ENCODE measurements at regions not wholly inside any gene's neighbourhood (a gene's known extent, or its start where the extent isn't known, plus 50 kb on each side); places are given as distances from the start of the nearest gene placed in this dataset.

GRCh38 chr2:239484571-239485355 is 83.9 kb upstream of the HDAC4 start:
- Mint-ChIP-seq H3K27me3 (peaks cover 9 to 22% of the 10 kb centered on the region in 2 donors), H3K9me3 (no peaks in the 10 kb centered on the region), H3K4me1 (no peaks in the 10 kb centered on the region), H3K27ac (peak overlapping the region in 2 of 8 donors; percentile 17 to 36), H3K36me3 (no peaks in the 10 kb centered on the region), H3K4me3 (no peak overlapping the region)
- no peaks in the 10 kb centered on the region for H3K4me1 ChIP-seq (ENCODE audit: insufficient read depth, low read length)
- no peak overlapping the region for H3K4me3 ChIP-seq (ENCODE audit: low read length)
- no peaks in the 10 kb centered on the region for H3K36me3 ChIP-seq (ENCODE audit: insufficient read depth, low read length)
- H3K9me3 ChIP-seq (ENCODE audit: low read length) = no peaks in the 10 kb centered on the region
- no peak for DNase-seq
- no peaks in the 10 kb centered on the region for H3K27me3 ChIP-seq (ENCODE audit: insufficient read depth, low read length, poor library complexity, severe bottlenecking)
- ChIA-PET POLR2A (no interaction called here), CTCF (interaction anchor here (0.5 kb wide), 1 partner anchor 379 kb away, joined by 4 read pairs; no protein-coding TSS in a partner anchor)
- H3K27ac ChIP-seq (ENCODE audit: low read depth, low read length) = no peak overlapping the region

GRCh38 chr2:239482778-239483712 is 82.2 kb upstream of the HDAC4 start:
- no peaks in the 10 kb centered on the region for H3K27me3 ChIP-seq (ENCODE audit: insufficient read depth, low read length, poor library complexity, severe bottlenecking)
- H3K27ac ChIP-seq (ENCODE audit: low read depth, low read length) = no peak overlapping the region
- H3K4me1 Mint-ChIP-seq = no peaks in the 10 kb centered on the region
- no peaks in the 10 kb centered on the region for H3K9me3 Mint-ChIP-seq
- ChIA-PET POLR2A (no interaction called here), CTCF (no interaction called here)
- no peak overlapping the region for H3K27ac Mint-ChIP-seq
- H3K4me1 ChIP-seq (ENCODE audit: insufficient read depth, low read length) = no peaks in the 10 kb centered on the region
- no peak overlapping the region for H3K4me3 ChIP-seq (ENCODE audit: low read length)
- H3K9me3 ChIP-seq (ENCODE audit: low read length) = no peaks in the 10 kb centered on the region
- H3K27me3 Mint-ChIP-seq = peaks cover 4 to 15% of the 10 kb centered on the region in 2 donors
- H3K36me3 Mint-ChIP-seq = no peaks in the 10 kb centered on the region
- no peaks in the 10 kb centered on the region for H3K36me3 ChIP-seq (ENCODE audit: insufficient read depth, low read length)
- no peak for DNase-seq
- H3K4me3 Mint-ChIP-seq = no peak overlapping the region

- Histone ChIP-seq H3K9me3 (ENCODE audit: low read length) (no peaks in the 10 kb centered on the region), H3K27ac (ENCODE audit: low read depth, low read length) (no peak overlapping the region), H3K4me1 (ENCODE audit: insufficient read depth, low read length) (no peaks in the 10 kb centered on the region), H3K4me3 (ENCODE audit: low read length) (no peak overlapping the region), H3K27me3 (ENCODE audit: insufficient read depth, low read length, poor library complexity, severe bottlenecking) (no peaks in the 10 kb centered on the region), H3K36me3 (ENCODE audit: insufficient read depth, low read length) (no peaks in the 10 kb centered on the region)
- ChIA-PET POLR2A (no interaction called here), CTCF (no interaction called here)
- Mint-ChIP-seq H3K9me3 (no peaks in the 10 kb centered on the region), H3K4me3 (no peak overlapping the region), H3K27ac (no peak overlapping the region), H3K4me1 (no peaks in the 10 kb centered on the region), H3K27me3 (peaks cover 2 to 10% of the 10 kb centered on the region in 2 donors), H3K36me3 (no peaks in the 10 kb centered on the region)
- no peak for DNase-seq
These were observed 78.7 kb upstream of the HDAC4 start for GRCh38 chr2:239479471-239479870.

- no peak overlapping the region for H3K27ac Mint-ChIP-seq
- H3K36me3 Mint-ChIP-seq = no peaks in the 10 kb centered on the region
- no peaks in the 10 kb centered on the region for H3K27me3 ChIP-seq (ENCODE audit: insufficient read depth, low read length, poor library complexity, severe bottlenecking)
- peak in 1 of 5 donors; percentile 37 for DNase-seq
- H3K27me3 Mint-ChIP-seq = peaks cover 1 to 6% of the 10 kb centered on the region in 2 donors
- ChIA-PET POLR2A (no interaction called here), CTCF (no interaction called here)
- no peak overlapping the region for H3K4me3 Mint-ChIP-seq
- H3K9me3 ChIP-seq (ENCODE audit: low read length) = no peaks in the 10 kb centered on the region
- H3K9me3 Mint-ChIP-seq = no peaks in the 10 kb centered on the region
- no peak overlapping the region for H3K4me3 ChIP-seq (ENCODE audit: low read length)
- H3K27ac ChIP-seq (ENCODE audit: low read depth, low read length) = no peak overlapping the region
- H3K4me1 ChIP-seq (ENCODE audit: insufficient read depth, low read length) = no peaks in the 10 kb centered on the region
- H3K36me3 ChIP-seq (ENCODE audit: insufficient read depth, low read length) = no peaks in the 10 kb centered on the region
- no peaks in the 10 kb centered on the region for H3K4me1 Mint-ChIP-seq
These were observed 76.8 kb upstream of the HDAC4 start for GRCh38 chr2:239477591-239477990.

- Histone ChIP-seq H3K4me3 (ENCODE audit: low read length) (no peak overlapping the region), H3K27me3 (ENCODE audit: insufficient read depth, low read length, poor library complexity, severe bottlenecking) (no peaks in the 10 kb centered on the region), H3K27ac (ENCODE audit: low read depth, low read length) (no peak overlapping the region), H3K9me3 (ENCODE audit: low read length) (no peaks in the 10 kb centered on the region), H3K36me3 (ENCODE audit: insufficient read depth, low read length) (no peaks in the 10 kb centered on the region), H3K4me1 (ENCODE audit: insufficient read depth, low read length) (no peaks in the 10 kb centered on the region)
- no peaks in the 10 kb centered on the region for H3K9me3 Mint-ChIP-seq
- no peaks in the 10 kb centered on the region for H3K36me3 Mint-ChIP-seq
- no peak overlapping the region for H3K27ac Mint-ChIP-seq
- peak in 1 of 5 donors; percentile 36 for DNase-seq
- no peaks in the 10 kb centered on the region for H3K4me1 Mint-ChIP-seq
- H3K4me3 Mint-ChIP-seq = no peak overlapping the region
- peaks cover 1 to 6% of the 10 kb centered on the region in 2 donors for H3K27me3 Mint-ChIP-seq
- ChIA-PET POLR2A (no interaction called here), CTCF (no interaction called here)
These were observed 76.2 kb upstream of the HDAC4 start for GRCh38 chr2:239476757-239477585.

GRCh38 chr2:239476029-239476756 is 75.4 kb upstream of the HDAC4 start:
- no peaks in the 10 kb centered on the region for H3K4me1 Mint-ChIP-seq
- H3K36me3 Mint-ChIP-seq = no peaks in the 10 kb centered on the region
- no peaks in the 10 kb centered on the region for H3K9me3 Mint-ChIP-seq
- POLR2A ChIA-PET = no interaction called here
- H3K27ac Mint-ChIP-seq = no peak overlapping the region
- no peaks in the 10 kb centered on the region for H3K36me3 ChIP-seq (ENCODE audit: insufficient read depth, low read length)
- peak overlapping the region in 1 of 7 donors; percentile 14 for H3K4me3 Mint-ChIP-seq
- CTCF ChIA-PET = no interaction called here
- no peaks in the 10 kb centered on the region for H3K27me3 ChIP-seq (ENCODE audit: insufficient read depth, low read length, poor library complexity, severe bottlenecking)
- no peaks in the 10 kb centered on the region for H3K9me3 ChIP-seq (ENCODE audit: low read length)
- no peak for DNase-seq
- no peak overlapping the region for H3K27ac ChIP-seq (ENCODE audit: low read depth, low read length)
- H3K4me1 ChIP-seq (ENCODE audit: insufficient read depth, low read length) = no peaks in the 10 kb centered on the region
- no peak overlapping the region for H3K4me3 ChIP-seq (ENCODE audit: low read length)
- peaks cover 1 to 6% of the 10 kb centered on the region in 2 donors for H3K27me3 Mint-ChIP-seq

GRCh38 chr2:239475161-239476028 is 74.6 kb upstream of the HDAC4 start:
- ChIA-PET POLR2A (no interaction called here), CTCF (no interaction called here)
- peaks cover 1 to 6% of the 10 kb centered on the region in 2 donors for H3K27me3 Mint-ChIP-seq
- H3K27ac ChIP-seq (ENCODE audit: low read depth, low read length) = no peak overlapping the region
- no peaks in the 10 kb centered on the region for H3K27me3 ChIP-seq (ENCODE audit: insufficient read depth, low read length, poor library complexity, severe bottlenecking)
- DNase-seq = peak in 1 of 5 donors; percentile 43
- H3K27ac Mint-ChIP-seq = no peak overlapping the region
- no peaks in the 10 kb centered on the region for H3K4me1 ChIP-seq (ENCODE audit: insufficient read depth, low read length)
- no peak overlapping the region for H3K4me3 ChIP-seq (ENCODE audit: low read length)
- no peaks in the 10 kb centered on the region for H3K4me1 Mint-ChIP-seq
- no peaks in the 10 kb centered on the region for H3K36me3 ChIP-seq (ENCODE audit: insufficient read depth, low read length)
- H3K9me3 Mint-ChIP-seq = no peaks in the 10 kb centered on the region
- H3K9me3 ChIP-seq (ENCODE audit: low read length) = no peaks in the 10 kb centered on the region
- no peak overlapping the region for H3K4me3 Mint-ChIP-seq
- H3K36me3 Mint-ChIP-seq = no peaks in the 10 kb centered on the region

Data from CD8-positive, alpha-beta memory T cell (primary cell).